ENCODE measurements at regions not wholly inside any gene's neighbourhood (a gene's known extent, or its start where the extent isn't known, plus 50 kb on each side); places are given as distances from the start of the nearest gene placed in this dataset.

GRCh38 chr1:218677026-218677425, 331.9 kb downstream of the TGFB2 start:
- H3K27me3 Mint-ChIP-seq = peaks cover 2% of the 10 kb centered on the region
- H3K4me3 Mint-ChIP-seq = no peak overlapping the region
- no peak overlapping the region for H3K27ac Mint-ChIP-seq
- ATAC-seq (ENCODE audit: low read depth) = no peak
- H3K9me3 Mint-ChIP-seq = no peaks in the 10 kb centered on the region
- H3K36me3 Mint-ChIP-seq = no peaks in the 10 kb centered on the region
- no peak for DNase-seq (ENCODE audit: low spot score in 2 of 2)
- no peaks in the 10 kb centered on the region for H3K4me1 Mint-ChIP-seq

GRCh38 chr1:218679391-218679790, 334.3 kb downstream of the TGFB2 start:
- H3K36me3 Mint-ChIP-seq = no peaks in the 10 kb centered on the region
- ATAC-seq (ENCODE audit: low read depth) (no peak), DNase-seq (ENCODE audit: low spot score in 2 of 2) (no peak)
- H3K9me3 Mint-ChIP-seq = no peaks in the 10 kb centered on the region
- no peaks in the 10 kb centered on the region for H3K4me1 Mint-ChIP-seq
- H3K27me3 Mint-ChIP-seq = peaks cover 3% of the 10 kb centered on the region
- H3K4me3 Mint-ChIP-seq = no peak overlapping the region
- H3K27ac Mint-ChIP-seq = no peak overlapping the region

GRCh38 chr1:218679988-218680748, 335.0 kb downstream of the TGFB2 start:
- Mint-ChIP-seq H3K4me3 (no peak overlapping the region), H3K27me3 (peaks cover 3% of the 10 kb centered on the region), H3K4me1 (no peaks in the 10 kb centered on the region), H3K27ac (no peak overlapping the region), H3K9me3 (no peaks in the 10 kb centered on the region), H3K36me3 (no peaks in the 10 kb centered on the region)
- ATAC-seq (ENCODE audit: low read depth) = no peak
- DNase-seq (ENCODE audit: low spot score in 2 of 2) = no peak

GRCh38 chr1:218683242-218683641, 338.1 kb downstream of the TGFB2 start:
- DNase-seq (ENCODE audit: low spot score in 2 of 2) (no peak), ATAC-seq (ENCODE audit: low read depth) (no peak)
- Mint-ChIP-seq H3K27me3 (peaks cover 3% of the 10 kb centered on the region), H3K4me3 (no peak overlapping the region), H3K4me1 (no peaks in the 10 kb centered on the region), H3K27ac (no peak overlapping the region), H3K9me3 (no peaks in the 10 kb centered on the region), H3K36me3 (no peaks in the 10 kb centered on the region)

- Mint-ChIP-seq H3K27ac (no peak overlapping the region), H3K4me1 (no peaks in the 10 kb centered on the region), H3K27me3 (peaks cover 1% of the 10 kb centered on the region), H3K4me3 (no peak overlapping the region), H3K36me3 (no peaks in the 10 kb centered on the region), H3K9me3 (no peaks in the 10 kb centered on the region)
- ATAC-seq (ENCODE audit: low read depth) = no peak
- no peak for DNase-seq (ENCODE audit: low spot score in 2 of 2)
Observed at GRCh38 chr1:218686258-218686657, 341.1 kb downstream of the TGFB2 start.

- H3K9me3 Mint-ChIP-seq = no peaks in the 10 kb centered on the region
- no peak for DNase-seq (ENCODE audit: low spot score in 2 of 2)
Observed at GRCh38 chr1:218686761-218687160, 341.6 kb downstream of the TGFB2 start.

GRCh38 chr1:218692808-218693207, 347.7 kb downstream of the TGFB2 start:
- H3K27ac Mint-ChIP-seq = no peak overlapping the region
- H3K4me1 Mint-ChIP-seq = no peaks in the 10 kb centered on the region
- H3K9me3 Mint-ChIP-seq = no peaks in the 10 kb centered on the region
- DNase-seq (ENCODE audit: low spot score in 2 of 2) = no peak
- no peaks in the 10 kb centered on the region for H3K36me3 Mint-ChIP-seq
- H3K4me3 Mint-ChIP-seq = no peak overlapping the region
- no peak for ATAC-seq (ENCODE audit: low read depth)
- no peaks in the 10 kb centered on the region for H3K27me3 Mint-ChIP-seq

More at GRCh38 chr1:218686761-218687160, 341.6 kb downstream of the TGFB2 start:
- peaks cover 1% of the 10 kb centered on the region for H3K27me3 Mint-ChIP-seq
- H3K4me1 Mint-ChIP-seq = no peaks in the 10 kb centered on the region
- no peak for ATAC-seq (ENCODE audit: low read depth)
- H3K4me3 Mint-ChIP-seq = no peak overlapping the region
- no peaks in the 10 kb centered on the region for H3K36me3 Mint-ChIP-seq
- no peak overlapping the region for H3K27ac Mint-ChIP-seq

- H3K9me3 Mint-ChIP-seq = no peaks in the 10 kb centered on the region
- ATAC-seq (ENCODE audit: low read depth) (no peak), DNase-seq (ENCODE audit: low spot score in 2 of 2) (no peak)
- H3K27ac Mint-ChIP-seq = no peak overlapping the region
- H3K4me3 Mint-ChIP-seq = no peak overlapping the region
- H3K27me3 Mint-ChIP-seq = no peaks in the 10 kb centered on the region
- no peaks in the 10 kb centered on the region for H3K4me1 Mint-ChIP-seq
- no peaks in the 10 kb centered on the region for H3K36me3 Mint-ChIP-seq
Observed at GRCh38 chr1:218693599-218693998, 348.5 kb downstream of the TGFB2 start.

- ATAC-seq (ENCODE audit: low read depth) (no peak), DNase-seq (ENCODE audit: low spot score in 2 of 2) (no peak)
- no peak overlapping the region for H3K27ac Mint-ChIP-seq
- H3K27me3 Mint-ChIP-seq = no peaks in the 10 kb centered on the region
- no peaks in the 10 kb centered on the region for H3K36me3 Mint-ChIP-seq
- no peaks in the 10 kb centered on the region for H3K4me1 Mint-ChIP-seq
- H3K4me3 Mint-ChIP-seq = no peak overlapping the region
- no peaks in the 10 kb centered on the region for H3K9me3 Mint-ChIP-seq
Observed at GRCh38 chr1:218694085-218694484, 348.9 kb downstream of the TGFB2 start.

GRCh38 chr1:218694636-218695035, 349.5 kb downstream of the TGFB2 start:
- H3K9me3 Mint-ChIP-seq = no peaks in the 10 kb centered on the region
- no peak overlapping the region for H3K27ac Mint-ChIP-seq
- no peaks in the 10 kb centered on the region for H3K36me3 Mint-ChIP-seq
- H3K4me3 Mint-ChIP-seq = no peak overlapping the region
- no peaks in the 10 kb centered on the region for H3K27me3 Mint-ChIP-seq
- DNase-seq (ENCODE audit: low spot score in 2 of 2) = no peak
- H3K4me1 Mint-ChIP-seq = no peaks in the 10 kb centered on the region
- ATAC-seq (ENCODE audit: low read depth) = no peak

- Mint-ChIP-seq H3K36me3 (no peaks in the 10 kb centered on the region), H3K4me1 (no peaks in the 10 kb centered on the region), H3K4me3 (no peak overlapping the region), H3K27me3 (no peaks in the 10 kb centered on the region), H3K9me3 (no peaks in the 10 kb centered on the region), H3K27ac (no peak overlapping the region)
- DNase-seq (ENCODE audit: low spot score in 2 of 2) = no peak
- no peak for ATAC-seq (ENCODE audit: low read depth)
Observed at GRCh38 chr1:218695525-218695924, 350.4 kb downstream of the TGFB2 start.

GRCh38 chr1:218698141-218698540, 353.0 kb downstream of the TGFB2 start:
- H3K27me3 Mint-ChIP-seq = peaks cover 3% of the 10 kb centered on the region

GRCh38 chr1:218699421-218699820, 354.3 kb downstream of the TGFB2 start:
- H3K4me1 Mint-ChIP-seq = no peaks in the 10 kb centered on the region
- DNase-seq (ENCODE audit: low spot score in 2 of 2) = no peak
- no peak for ATAC-seq (ENCODE audit: low read depth)
- H3K9me3 Mint-ChIP-seq = no peaks in the 10 kb centered on the region
- H3K27ac Mint-ChIP-seq = no peak overlapping the region
- H3K27me3 Mint-ChIP-seq = peaks cover 4% of the 10 kb centered on the region
- no peaks in the 10 kb centered on the region for H3K36me3 Mint-ChIP-seq
- H3K4me3 Mint-ChIP-seq = no peak overlapping the region

More at GRCh38 chr1:218698141-218698540, 353.0 kb downstream of the TGFB2 start:
- no peak for ATAC-seq (ENCODE audit: low read depth)
- DNase-seq (ENCODE audit: low spot score in 2 of 2) = no peak
- Mint-ChIP-seq H3K36me3 (no peaks in the 10 kb centered on the region), H3K27ac (no peak overlapping the region), H3K9me3 (no peaks in the 10 kb centered on the region), H3K4me1 (no peaks in the 10 kb centered on the region), H3K4me3 (no peak overlapping the region)

- ATAC-seq (ENCODE audit: low read depth) = no peak
- H3K27me3 Mint-ChIP-seq = peaks cover 6% of the 10 kb centered on the region
- H3K36me3 Mint-ChIP-seq = no peaks in the 10 kb centered on the region
- H3K27ac Mint-ChIP-seq = no peak overlapping the region
- no peak overlapping the region for H3K4me3 Mint-ChIP-seq
- H3K4me1 Mint-ChIP-seq = no peaks in the 10 kb centered on the region
- no peaks in the 10 kb centered on the region for H3K9me3 Mint-ChIP-seq
- no peak for DNase-seq (ENCODE audit: low spot score in 2 of 2)
Observed at GRCh38 chr1:218699865-218700264, 354.7 kb downstream of the TGFB2 start.

GRCh38 chr1:218700666-218701065, 355.5 kb downstream of the TGFB2 start:
- ATAC-seq (ENCODE audit: low read depth) (no peak), DNase-seq (ENCODE audit: low spot score in 2 of 2) (no peak)
- Mint-ChIP-seq H3K27me3 (peaks cover 6% of the 10 kb centered on the region), H3K36me3 (no peaks in the 10 kb centered on the region), H3K9me3 (no peaks in the 10 kb centered on the region), H3K4me3 (no peak overlapping the region), H3K27ac (no peak overlapping the region), H3K4me1 (no peaks in the 10 kb centered on the region)

Data from memory B cell (primary cell).